GM23338 (cell line): ENCODE measurements at regions not wholly inside any gene's neighbourhood (a gene's known extent, or its start where the extent isn't known, plus 50 kb on each side); places are given as distances from the start of the nearest gene placed in this dataset.

Experiments used
- ATAC-seq: fragments of 200-7000 bp; cut with Tn5 transposase; 3 replicates; pipeline ENCODE4 v1.9.1; 2020
- DNase-seq: peaks from one replicate; pipeline ENCODE4 v3.0.0-alpha.2; 2015; ENCODE audit warnings: low spot score
- H2AFZ ChIP-seq: fragments of 200-600 bp; sonication (generic); 2 replicates; pipeline ENCODE4 v1.8.0; 2016; ENCODE audit warnings: antibody characterized with exemption, mild to moderate bottlenecking, moderate library complexity
- H3F3A ChIP-seq: fragments of 200-600 bp; sonication (generic); replicated peaks from 2 replicates; pipeline ENCODE4 v1.8.0; 2017; ENCODE audit warnings: antibody characterized with exemption, mixed run types, low read depth
- H3K27ac ChIP-seq: fragments of 200-600 bp; sonication (generic); 2 replicates; pipeline ENCODE4 v1.6.1; 2016; ENCODE audit warnings: low read depth
- H3K27me3 ChIP-seq: fragments of 200-600 bp; sonication (generic); 2 replicates; pipeline ENCODE4 v1.8.0; 2016; ENCODE audit warnings: mild to moderate bottlenecking, mixed run types, moderate library complexity; ENCODE audit not compliant: insufficient read depth
- H3K36me3 ChIP-seq: fragments of 200-600 bp; sonication (generic); 2 replicates; pipeline ENCODE4 v1.8.0; 2016; ENCODE audit warnings: mild to moderate bottlenecking; ENCODE audit not compliant: insufficient read depth
- H3K4me1 ChIP-seq: fragments of 200-600 bp; sonication (generic); 2 replicates; pipeline ENCODE4 v1.8.0; 2016; ENCODE audit warnings: mild to moderate bottlenecking, moderate library complexity; ENCODE audit not compliant: insufficient read depth
- H3K4me2 ChIP-seq: fragments of 200-600 bp; sonication (generic); 2 replicates; pipeline ENCODE4 v1.7.1; 2017; ENCODE audit warnings: mixed run types
- H3K4me3 ChIP-seq: fragments of 200-600 bp; sonication (generic); 2 replicates; pipeline ENCODE4 v1.6.1; 2016; ENCODE audit warnings: mixed run types
- H3K79me2 ChIP-seq: fragments of 200-600 bp; sonication (generic); replicated peaks from 2 replicates; pipeline ENCODE4 v1.8.0; 2017; ENCODE audit warnings: mild to moderate bottlenecking; ENCODE audit not compliant: insufficient read depth
- H3K9me2 ChIP-seq: fragments of 200-600 bp; sonication (generic); 2 replicates; pipeline ENCODE4 v1.8.0; 2017; ENCODE audit not compliant: insufficient read depth
- H4K20me1 ChIP-seq: fragments of 200-600 bp; sonication (generic); replicated peaks from 2 replicates; pipeline ENCODE4 v1.8.0; 2017; ENCODE audit warnings: mild to moderate bottlenecking; ENCODE audit not compliant: insufficient read depth
- H3K27ac Mint-ChIP-seq: 2 replicates; pipeline ENCODE4 v1.8.0; 2020; ENCODE audit warnings: inconsistent platforms, mild to moderate bottlenecking, moderate library complexity, mixed read lengths
- H3K27me3 Mint-ChIP-seq: 3 replicates; pipeline ENCODE4 v1.8.0; 2022; ENCODE audit warnings: low read depth, mild to moderate bottlenecking, moderate library complexity, mixed read lengths, inconsistent platforms; ENCODE audit not compliant: insufficient read depth, poor library complexity
- H3K36me3 Mint-ChIP-seq: 3 replicates; pipeline ENCODE4 v1.8.0; 2021; ENCODE audit warnings: low read depth, mild to moderate bottlenecking, inconsistent platforms, moderate library complexity, mixed read lengths
- H3K4me1 Mint-ChIP-seq: 3 replicates; pipeline ENCODE4 v1.8.0; 2020; ENCODE audit warnings: mild to moderate bottlenecking, inconsistent platforms, mixed read lengths
- H3K4me3 Mint-ChIP-seq: 3 replicates; pipeline ENCODE4 v1.8.0; 2021; ENCODE audit warnings: moderate library complexity, mild to moderate bottlenecking, inconsistent platforms, mixed read lengths
- H3K9me3 Mint-ChIP-seq: 3 replicates; pipeline ENCODE4 v1.8.0; 2020; ENCODE audit warnings: moderate library complexity, mild to moderate bottlenecking, inconsistent platforms, mixed read lengths
- CREB1 ChIP-seq: fragments of 250-450 bp; sonication (Bioruptor Pico); IDR thresholded peaks from 2 replicates; pipeline ENCODE4 v1.5.0; 2020; ENCODE audit warnings: low read depth, mild to moderate bottlenecking, moderate library complexity
- JUNB ChIP-seq: IDR thresholded peaks from one replicate; pipeline ENCODE4 v1.6.1; 2016; ENCODE audit warnings: antibody characterized with exemption; ENCODE audit not compliant: unreplicated experiment
- POLR2AphosphoS5 ChIP-seq: IDR thresholded peaks from 2 replicates; pipeline ENCODE4 v1.6.1; 2016; ENCODE audit warnings: antibody characterized with exemption, low read depth
- STAT1 ChIP-seq: IDR thresholded peaks from one replicate; pipeline ENCODE4 v1.6.1; 2016; ENCODE audit warnings: antibody characterized with exemption; ENCODE audit not compliant: unreplicated experiment
- ZNF331 ChIP-seq: fragments of 250-450 bp; sonication (Bioruptor Pico); IDR thresholded peaks from 2 replicates; pipeline ENCODE4 v1.5.0; 2020; ENCODE audit warnings: low read depth, mild to moderate bottlenecking, moderate library complexity
- TF ChIP-seq, protein P1 (sequence below), 2 experiments: fragments of 200-600 bp in 1 of 2; sonication (generic) in 1 of 2; conservative IDR thresholded peaks; 2 replicates each; pipeline versions ENCODE4 v1.5.1 to v1.6.1; 2016 to 2017; ENCODE audit warnings: antibody characterized with exemption in 2 of 2, low read depth in 2 of 2, mild to moderate bottlenecking in 2 of 2, moderate library complexity in 1 of 2
- TF ChIP-seq, protein P2 (sequence below): fragments of 250-450 bp; sonication (Bioruptor Pico); IDR thresholded peaks from 2 replicates; pipeline ENCODE4 v1.5.0; 2020; ENCODE audit warnings: mild to moderate bottlenecking, moderate library complexity
- TF ChIP-seq, protein P3 (sequence below): IDR thresholded peaks from 2 replicates; pipeline ENCODE4 v1.6.1; 2016; ENCODE audit warnings: antibody characterized with exemption
- TF ChIP-seq, protein P4 (sequence below): IDR thresholded peaks from one replicate; pipeline ENCODE4 v1.6.1; 2018; ENCODE audit warnings: antibody characterized with exemption; ENCODE audit not compliant: unreplicated experiment

DNA sequence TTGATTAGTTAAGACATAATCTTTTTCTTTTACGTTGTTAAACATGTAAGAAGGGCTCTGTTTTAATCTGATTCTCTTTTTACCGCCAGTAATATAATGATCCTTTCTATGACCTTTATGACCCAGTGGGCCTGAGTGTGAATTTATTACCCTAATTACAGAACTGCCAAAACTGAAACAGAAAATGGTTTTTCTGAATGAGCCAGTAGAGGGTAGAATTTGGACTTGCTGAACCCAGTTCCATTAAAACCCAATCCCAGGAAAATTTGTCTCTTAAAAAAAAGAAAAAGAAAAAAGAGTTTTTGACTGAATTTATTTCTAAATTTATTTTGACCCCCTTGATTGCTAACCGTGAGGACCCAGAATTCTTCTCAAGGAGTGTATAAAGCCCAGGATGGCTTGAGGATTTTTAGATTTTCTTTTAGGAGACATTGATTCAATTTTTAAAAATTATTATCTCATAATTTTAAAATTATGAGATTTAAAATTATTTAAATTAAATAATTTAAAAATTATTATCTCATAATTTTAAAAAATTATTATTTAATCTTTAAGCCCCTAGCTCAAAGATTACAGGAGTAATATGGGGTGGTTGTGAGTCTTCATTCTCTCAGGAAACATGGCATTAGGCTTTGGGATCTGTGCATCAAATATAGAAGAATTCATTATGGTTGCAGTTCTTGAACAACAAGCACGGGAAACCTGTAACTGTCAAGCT lies 94.1 kb upstream of the GLIS3 start (continued):
- TF ChIP-seq, protein P1, sequence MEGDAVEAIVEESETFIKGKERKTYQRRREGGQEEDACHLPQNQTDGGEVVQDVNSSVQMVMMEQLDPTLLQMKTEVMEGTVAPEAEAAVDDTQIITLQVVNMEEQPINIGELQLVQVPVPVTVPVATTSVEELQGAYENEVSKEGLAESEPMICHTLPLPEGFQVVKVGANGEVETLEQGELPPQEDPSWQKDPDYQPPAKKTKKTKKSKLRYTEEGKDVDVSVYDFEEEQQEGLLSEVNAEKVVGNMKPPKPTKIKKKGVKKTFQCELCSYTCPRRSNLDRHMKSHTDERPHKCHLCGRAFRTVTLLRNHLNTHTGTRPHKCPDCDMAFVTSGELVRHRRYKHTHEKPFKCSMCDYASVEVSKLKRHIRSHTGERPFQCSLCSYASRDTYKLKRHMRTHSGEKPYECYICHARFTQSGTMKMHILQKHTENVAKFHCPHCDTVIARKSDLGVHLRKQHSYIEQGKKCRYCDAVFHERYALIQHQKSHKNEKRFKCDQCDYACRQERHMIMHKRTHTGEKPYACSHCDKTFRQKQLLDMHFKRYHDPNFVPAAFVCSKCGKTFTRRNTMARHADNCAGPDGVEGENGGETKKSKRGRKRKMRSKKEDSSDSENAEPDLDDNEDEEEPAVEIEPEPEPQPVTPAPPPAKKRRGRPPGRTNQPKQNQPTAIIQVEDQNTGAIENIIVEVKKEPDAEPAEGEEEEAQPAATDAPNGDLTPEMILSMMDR (conservative IDR thresholded peaks at IDR 0.05; ENCODE audit: low read depth in 2 of 2), result no peak

- H3K4me3 Mint-ChIP-seq, result no peak overlapping the region
- Histone ChIP-seq H3K27me3 (no peaks in the 10 kb centered on the region), H4K20me1 (no peaks in the 10 kb centered on the region), H3K79me2 (no peaks in the 10 kb centered on the region), H3K4me3 (no peak overlapping the region), H3K4me2 (no peak overlapping the region), H3F3A (no peaks in the 10 kb centered on the region), H2AFZ (no peak overlapping the region), H3K9me2 (no peaks in the 10 kb centered on the region), H3K27ac (no peak overlapping the region), H3K36me3 (no peaks in the 10 kb centered on the region), H3K4me1 (no peaks in the 10 kb centered on the region)
- H3K27ac Mint-ChIP-seq, result no peak overlapping the region
- H3K36me3 Mint-ChIP-seq, result no peaks in the 10 kb centered on the region
- H3K27me3 Mint-ChIP-seq, result no peaks in the 10 kb centered on the region
- no peaks in the 10 kb centered on the region for H3K9me3 Mint-ChIP-seq
- ATAC-seq (no peak), DNase-seq (no peak)
- no peaks in the 10 kb centered on the region for H3K4me1 Mint-ChIP-seq
- TF ChIP-seq CREB1, result no peak
- no peak for TF ChIP-seq ZNF331 (CRISPR knock-in tag)
- TF ChIP-seq, protein P2, sequence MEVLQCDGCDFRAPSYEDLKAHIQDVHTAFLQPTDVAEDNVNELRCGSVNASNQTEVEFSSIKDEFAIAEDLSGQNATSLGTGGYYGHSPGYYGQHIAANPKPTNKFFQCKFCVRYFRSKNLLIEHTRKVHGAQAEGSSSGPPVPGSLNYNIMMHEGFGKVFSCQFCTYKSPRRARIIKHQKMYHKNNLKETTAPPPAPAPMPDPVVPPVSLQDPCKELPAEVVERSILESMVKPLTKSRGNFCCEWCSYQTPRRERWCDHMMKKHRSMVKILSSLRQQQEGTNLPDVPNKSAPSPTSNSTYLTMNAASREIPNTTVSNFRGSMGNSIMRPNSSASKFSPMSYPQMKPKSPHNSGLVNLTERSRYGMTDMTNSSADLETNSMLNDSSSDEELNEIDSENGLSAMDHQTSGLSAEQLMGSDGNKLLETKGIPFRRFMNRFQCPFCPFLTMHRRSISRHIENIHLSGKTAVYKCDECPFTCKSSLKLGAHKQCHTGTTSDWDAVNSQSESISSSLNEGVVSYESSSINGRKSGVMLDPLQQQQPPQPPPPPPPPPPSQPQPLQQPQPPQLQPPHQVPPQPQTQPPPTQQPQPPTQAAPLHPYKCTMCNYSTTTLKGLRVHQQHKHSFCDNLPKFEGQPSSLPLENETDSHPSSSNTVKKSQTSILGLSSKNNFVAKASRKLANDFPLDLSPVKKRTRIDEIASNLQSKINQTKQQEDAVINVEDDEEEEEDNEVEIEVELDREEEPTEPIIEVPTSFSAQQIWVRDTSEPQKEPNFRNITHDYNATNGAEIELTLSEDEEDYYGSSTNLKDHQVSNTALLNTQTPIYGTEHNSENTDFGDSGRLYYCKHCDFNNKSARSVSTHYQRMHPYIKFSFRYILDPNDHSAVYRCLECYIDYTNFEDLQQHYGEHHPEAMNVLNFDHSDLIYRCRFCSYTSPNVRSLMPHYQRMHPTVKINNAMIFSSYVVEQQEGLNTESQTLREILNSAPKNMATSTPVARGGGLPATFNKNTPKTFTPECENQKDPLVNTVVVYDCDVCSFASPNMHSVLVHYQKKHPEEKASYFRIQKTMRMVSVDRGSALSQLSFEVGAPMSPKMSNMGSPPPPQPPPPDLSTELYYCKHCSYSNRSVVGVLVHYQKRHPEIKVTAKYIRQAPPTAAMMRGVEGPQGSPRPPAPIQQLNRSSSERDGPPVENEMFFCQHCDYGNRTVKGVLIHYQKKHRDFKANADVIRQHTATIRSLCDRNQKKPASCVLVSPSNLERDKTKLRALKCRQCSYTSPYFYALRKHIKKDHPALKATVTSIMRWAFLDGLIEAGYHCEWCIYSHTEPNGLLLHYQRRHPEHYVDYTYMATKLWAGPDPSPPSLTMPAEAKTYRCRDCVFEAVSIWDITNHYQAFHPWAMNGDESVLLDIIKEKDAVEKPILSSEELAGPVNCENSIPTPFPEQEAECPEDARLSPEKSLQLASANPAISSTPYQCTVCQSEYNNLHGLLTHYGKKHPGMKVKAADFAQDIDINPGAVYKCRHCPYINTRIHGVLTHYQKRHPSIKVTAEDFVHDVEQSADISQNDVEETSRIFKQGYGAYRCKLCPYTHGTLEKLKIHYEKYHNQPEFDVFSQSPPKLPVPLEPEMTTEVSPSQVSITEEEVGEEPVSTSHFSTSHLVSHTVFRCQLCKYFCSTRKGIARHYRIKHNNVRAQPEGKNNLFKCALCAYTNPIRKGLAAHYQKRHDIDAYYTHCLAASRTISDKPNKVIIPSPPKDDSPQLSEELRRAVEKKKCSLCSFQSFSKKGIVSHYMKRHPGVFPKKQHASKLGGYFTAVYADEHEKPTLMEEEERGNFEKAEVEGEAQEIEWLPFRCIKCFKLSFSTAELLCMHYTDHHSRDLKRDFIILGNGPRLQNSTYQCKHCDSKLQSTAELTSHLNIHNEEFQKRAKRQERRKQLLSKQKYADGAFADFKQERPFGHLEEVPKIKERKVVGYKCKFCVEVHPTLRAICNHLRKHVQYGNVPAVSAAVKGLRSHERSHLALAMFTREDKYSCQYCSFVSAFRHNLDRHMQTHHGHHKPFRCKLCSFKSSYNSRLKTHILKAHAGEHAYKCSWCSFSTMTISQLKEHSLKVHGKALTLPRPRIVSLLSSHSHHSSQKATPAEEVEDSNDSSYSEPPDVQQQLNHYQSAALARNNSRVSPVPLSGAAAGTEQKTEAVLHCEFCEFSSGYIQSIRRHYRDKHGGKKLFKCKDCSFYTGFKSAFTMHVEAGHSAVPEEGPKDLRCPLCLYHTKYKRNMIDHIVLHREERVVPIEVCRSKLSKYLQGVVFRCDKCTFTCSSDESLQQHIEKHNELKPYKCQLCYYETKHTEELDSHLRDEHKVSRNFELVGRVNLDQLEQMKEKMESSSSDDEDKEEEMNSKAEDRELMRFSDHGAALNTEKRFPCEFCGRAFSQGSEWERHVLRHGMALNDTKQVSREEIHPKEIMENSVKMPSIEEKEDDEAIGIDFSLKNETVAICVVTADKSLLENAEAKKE, result no peak
- no peak for TF ChIP-seq STAT1
- TF ChIP-seq POLR2AphosphoS5, result no peak
- TF ChIP-seq, protein P3, sequence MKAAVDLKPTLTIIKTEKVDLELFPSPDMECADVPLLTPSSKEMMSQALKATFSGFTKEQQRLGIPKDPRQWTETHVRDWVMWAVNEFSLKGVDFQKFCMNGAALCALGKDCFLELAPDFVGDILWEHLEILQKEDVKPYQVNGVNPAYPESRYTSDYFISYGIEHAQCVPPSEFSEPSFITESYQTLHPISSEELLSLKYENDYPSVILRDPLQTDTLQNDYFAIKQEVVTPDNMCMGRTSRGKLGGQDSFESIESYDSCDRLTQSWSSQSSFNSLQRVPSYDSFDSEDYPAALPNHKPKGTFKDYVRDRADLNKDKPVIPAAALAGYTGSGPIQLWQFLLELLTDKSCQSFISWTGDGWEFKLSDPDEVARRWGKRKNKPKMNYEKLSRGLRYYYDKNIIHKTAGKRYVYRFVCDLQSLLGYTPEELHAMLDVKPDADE, result no peak
- TF ChIP-seq, protein P4, sequence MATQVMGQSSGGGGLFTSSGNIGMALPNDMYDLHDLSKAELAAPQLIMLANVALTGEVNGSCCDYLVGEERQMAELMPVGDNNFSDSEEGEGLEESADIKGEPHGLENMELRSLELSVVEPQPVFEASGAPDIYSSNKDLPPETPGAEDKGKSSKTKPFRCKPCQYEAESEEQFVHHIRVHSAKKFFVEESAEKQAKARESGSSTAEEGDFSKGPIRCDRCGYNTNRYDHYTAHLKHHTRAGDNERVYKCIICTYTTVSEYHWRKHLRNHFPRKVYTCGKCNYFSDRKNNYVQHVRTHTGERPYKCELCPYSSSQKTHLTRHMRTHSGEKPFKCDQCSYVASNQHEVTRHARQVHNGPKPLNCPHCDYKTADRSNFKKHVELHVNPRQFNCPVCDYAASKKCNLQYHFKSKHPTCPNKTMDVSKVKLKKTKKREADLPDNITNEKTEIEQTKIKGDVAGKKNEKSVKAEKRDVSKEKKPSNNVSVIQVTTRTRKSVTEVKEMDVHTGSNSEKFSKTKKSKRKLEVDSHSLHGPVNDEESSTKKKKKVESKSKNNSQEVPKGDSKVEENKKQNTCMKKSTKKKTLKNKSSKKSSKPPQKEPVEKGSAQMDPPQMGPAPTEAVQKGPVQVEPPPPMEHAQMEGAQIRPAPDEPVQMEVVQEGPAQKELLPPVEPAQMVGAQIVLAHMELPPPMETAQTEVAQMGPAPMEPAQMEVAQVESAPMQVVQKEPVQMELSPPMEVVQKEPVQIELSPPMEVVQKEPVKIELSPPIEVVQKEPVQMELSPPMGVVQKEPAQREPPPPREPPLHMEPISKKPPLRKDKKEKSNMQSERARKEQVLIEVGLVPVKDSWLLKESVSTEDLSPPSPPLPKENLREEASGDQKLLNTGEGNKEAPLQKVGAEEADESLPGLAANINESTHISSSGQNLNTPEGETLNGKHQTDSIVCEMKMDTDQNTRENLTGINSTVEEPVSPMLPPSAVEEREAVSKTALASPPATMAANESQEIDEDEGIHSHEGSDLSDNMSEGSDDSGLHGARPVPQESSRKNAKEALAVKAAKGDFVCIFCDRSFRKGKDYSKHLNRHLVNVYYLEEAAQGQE, result no peak
- no peak for TF ChIP-seq JUNB
- TF ChIP-seq, protein P1 (conservative IDR thresholded peaks at IDR 0.05; ENCODE audit: low read depth in 2 of 2), result no peak
Observed at GRCh38 chr9:4389755-4390154, 89.9 kb upstream of the GLIS3 start.
